ENCODE measurements at regions not wholly inside any gene's neighbourhood (a gene's known extent, or its start where the extent isn't known, plus 50 kb on each side); places are given as distances from the start of the nearest gene placed in this dataset.
"Not testable (repeated sequence)": the region's sequence is repeated elsewhere in the genome, so short reads cannot be mapped to it uniquely, and the experiment has no call there.

DNA sequence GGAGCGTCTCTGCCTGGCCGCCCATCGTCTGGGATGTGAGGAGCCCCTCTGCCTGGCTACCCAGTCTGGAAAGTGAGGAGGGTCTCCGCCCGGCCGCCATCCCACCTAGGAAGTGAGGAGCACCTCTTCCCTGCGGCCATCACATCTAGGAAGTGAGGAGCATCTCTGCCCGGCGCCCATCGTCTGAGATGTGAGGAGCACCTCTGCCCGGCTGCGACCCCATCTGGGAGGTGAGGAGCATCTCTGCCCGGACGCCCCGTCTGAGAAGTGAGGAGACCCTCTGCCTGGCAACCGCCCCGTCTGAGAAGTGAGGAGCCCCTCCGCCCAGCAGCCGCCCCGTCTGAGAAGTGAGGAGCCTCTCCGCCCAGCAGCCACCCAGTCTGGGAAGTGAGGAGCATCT, 84.5 kb downstream of the IDS start:
- not testable (repeated sequence) for DNase-seq (ENCODE audit: low read depth)

DNA sequence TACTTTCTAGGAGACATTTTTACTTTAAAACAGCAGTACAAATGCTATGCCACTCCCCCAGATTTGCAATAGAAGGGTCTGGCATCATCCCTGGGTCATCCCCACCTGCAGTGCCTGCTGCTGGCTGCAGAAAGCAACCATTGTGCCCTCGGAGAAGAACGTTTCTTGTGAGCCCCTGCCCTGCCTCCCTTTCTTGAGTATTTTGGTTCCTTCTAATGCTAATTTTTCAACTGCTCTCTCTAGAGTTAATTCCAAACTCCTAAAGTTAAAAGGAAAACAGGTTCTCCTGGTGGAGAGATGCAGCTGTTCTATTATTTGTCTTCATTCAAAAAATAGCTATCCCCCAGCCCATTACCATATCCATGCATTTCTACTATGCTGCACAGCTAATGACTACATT, 107.1 kb downstream of the IDS start:
- no peak for DNase-seq (ENCODE audit: low read depth)

DNA sequence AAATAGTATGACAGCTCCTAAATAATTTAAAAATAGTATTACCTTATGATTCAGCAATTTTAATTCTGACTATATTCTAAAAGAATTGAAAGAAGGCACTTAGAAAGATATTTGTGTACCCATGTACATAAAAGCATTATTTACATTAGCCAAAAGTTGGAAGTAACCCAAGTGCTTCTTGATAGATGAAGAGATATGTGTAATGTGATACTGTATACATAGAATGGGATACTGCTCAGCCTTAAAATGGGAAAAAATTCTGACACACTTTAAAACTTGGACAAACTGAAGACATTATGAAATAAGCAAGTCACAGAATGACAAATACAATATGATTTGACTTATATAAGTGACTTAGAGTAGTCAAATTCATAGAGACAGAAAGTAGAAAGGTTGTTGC, 112.2 kb downstream of the IDS start:
- no peak for DNase-seq (ENCODE audit: low read depth)

DNA sequence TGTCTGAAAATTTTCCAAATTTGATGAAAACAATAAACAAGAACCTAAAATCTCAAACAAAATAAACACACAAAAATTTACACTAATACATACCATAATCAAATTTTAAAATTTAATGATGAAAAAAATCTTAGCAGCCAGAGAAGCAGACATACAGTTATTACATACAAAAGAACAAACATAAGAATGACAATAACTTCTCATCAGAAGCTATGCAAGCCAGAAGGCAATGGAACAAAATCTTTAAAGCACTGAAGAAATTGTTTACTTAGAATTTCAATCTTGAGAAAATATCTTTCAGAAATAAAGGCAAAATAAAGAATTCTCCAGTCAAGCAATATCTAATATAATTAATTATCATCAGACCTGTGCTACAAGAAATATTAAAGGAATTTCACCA, 121.3 kb downstream of the IDS start:
- DNase-seq (ENCODE audit: low read depth), result no peak

DNA sequence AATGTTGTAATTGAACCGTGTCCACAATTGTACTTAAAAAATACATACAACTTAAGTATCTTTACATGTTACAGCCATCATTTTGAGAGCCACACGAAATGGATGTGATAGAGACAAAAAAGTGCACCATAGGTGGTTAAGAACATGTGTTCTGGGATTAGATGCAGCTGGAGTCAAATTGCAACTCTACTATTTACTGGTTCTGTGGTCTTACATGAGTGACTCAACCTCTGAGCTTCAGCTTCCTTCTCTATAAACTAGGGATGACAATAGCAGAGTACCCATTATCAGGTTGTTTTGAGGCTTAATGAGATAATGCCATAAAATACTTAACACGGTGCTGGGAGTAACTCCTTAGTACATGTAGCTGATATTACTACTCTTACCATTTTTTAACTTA, 130.4 kb downstream of the IDS start:
- no peak for DNase-seq (ENCODE audit: low read depth)

DNA sequence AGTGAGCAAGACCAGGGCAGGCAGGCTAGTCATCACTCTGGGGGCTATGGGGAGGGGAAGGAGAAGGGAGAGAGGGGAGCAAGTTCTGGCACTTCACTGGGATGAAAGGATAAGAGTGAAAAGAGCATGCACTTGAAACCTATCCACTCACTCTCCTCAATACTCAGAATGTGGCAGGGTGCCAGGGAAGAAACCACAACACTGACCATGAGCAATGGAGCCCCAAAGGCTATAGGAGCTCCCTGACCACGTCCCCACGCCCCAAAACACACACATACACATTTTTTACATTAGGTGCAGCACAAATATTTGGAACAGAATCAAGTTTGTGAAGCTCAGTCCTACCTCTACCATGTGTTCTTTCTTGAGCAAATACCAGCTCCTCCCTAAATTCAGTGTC, 132.2 kb downstream of the IDS start:
- DNase-seq (ENCODE audit: low read depth), result no peak

DNA sequence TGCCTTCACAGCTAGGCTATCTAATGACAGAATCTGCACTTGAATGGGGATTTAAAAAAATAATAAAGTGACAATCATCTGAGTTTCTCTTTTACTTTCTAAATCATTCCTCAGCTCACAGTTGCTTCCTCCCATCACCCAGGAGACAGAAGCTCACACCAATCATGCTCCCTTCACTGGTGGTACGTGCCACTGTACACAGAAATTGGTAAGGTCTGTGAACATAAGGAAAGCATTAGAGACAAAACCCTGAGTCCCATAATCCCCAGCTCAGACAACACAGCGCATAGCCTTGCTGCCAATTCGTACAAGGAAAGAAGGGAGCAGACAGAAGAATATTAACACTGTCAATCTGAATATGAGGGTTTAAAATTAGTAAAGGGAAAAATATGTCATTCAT, 133.1 kb downstream of the IDS start:
- DNase-seq (ENCODE audit: low read depth), result no peak

DNA sequence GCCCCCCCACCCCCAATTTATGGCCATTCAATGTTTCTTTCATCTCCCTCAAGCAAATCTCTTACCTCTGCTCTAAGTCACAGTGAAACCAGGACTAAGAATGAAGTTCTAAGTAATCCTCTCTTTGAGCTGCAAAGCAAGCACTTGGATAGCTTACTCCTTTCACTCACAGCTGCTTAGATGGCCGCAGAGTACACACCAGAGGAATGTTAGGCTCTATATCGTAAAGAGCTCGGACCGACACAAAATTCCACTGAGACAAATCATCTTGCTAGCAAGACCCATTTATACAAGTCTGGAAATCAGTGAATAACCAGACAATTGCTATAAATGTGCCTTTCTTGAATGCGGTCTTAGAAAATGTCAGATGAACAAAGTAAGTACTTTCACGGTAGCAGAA, 135.0 kb downstream of the IDS start:
- DNase-seq (ENCODE audit: low read depth), result no peak

DNA sequence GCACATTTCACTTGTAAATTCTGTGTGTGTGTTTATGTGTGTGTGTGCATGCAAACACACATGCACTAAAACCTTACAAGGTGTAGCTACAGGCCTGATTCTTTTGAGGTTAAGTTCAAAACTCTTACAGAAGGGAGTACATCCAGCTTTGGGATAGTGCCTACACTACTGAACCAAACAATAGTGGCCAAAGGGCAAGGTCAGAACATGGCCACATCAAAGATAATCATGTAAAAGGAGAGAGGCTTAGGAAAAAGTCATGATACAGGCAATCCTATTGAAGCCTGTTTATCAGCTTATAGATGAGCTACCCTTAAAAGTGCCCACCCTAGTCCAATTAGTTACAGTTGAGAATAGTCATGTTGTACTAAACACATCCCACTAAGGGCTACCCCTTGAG, 139.6 kb downstream of the IDS start:
- no peak for DNase-seq (ENCODE audit: low read depth)

DNA sequence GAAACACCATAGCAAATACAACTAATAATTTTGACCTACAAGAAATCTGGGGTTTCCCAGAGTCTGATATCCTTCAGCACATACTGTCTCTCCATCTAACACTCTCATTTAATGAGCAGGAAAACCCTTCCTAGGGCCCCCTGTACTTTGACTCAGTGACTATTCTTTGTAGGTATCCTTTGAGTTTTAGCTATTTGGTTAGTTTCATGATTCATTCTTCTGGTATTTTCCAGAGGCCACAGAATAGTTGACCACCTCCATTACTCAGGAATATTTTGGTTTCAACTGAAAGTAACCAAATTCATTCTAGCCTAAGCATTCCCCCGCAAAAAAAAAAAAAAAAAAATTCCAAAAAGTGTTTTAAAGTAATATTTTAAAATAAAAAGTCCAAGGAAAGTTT, 140.0 kb downstream of the IDS start:
- no peak for DNase-seq (ENCODE audit: low read depth)

DNA sequence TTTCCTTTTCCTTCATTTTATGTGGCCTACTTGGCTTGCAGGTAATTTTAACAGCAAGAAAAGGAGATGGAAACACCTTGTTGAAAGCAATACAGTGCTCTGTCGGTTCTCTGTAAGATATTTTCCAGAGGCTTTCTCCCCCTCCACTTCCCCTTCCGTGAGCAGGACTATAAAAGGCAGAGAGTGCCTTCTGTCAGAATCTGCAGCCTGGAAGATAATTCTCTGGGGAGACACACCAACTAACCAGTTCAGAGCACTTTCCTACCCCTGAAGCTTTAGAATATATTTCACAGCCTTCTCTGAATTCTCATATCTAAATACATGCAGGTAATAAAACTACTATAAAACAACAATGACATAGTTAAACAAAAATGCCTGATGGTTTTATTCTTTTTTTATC, 141.1 kb downstream of the IDS start:
- no peak for DNase-seq (ENCODE audit: low read depth)

DNA sequence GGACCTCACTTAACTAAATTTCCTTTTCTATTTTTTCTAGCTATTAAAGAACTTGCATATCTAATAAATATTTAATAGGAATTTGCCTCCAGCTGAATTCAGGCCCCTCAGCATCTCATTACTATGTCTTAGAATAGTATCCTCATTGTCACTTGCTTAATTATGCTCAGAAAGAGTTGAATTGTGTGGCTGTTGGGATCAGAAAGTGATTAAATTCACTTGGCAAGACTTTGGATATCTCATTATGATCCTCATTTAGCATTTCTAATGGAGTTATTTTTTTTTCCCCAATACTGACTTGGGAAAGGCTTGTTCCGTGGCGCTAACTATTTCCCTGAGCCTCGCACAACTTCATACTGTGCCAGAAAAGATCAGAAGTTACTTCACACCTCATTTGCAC, 158.8 kb downstream of the IDS start:
- no peak for DNase-seq (ENCODE audit: low read depth)

DNA sequence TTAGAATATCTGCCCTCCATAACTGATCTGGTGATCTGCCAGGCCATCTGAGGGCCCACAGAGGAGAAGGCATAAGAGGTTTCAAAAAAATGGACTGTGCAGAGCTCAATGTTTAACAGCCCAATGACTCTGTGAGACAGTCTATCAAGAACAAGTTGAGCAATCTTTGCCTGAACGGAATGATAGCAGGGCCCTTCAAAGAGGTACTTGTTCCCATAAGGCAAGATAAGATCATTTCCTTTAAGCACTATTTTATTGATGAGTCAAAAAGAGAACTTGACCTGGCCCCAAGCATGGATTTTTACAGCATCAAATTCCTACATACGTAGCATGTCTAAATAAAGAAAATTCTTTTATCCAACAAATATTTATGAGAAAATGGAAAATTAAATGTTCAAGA, 182.8 kb downstream of the IDS start:
- no peak for DNase-seq (ENCODE audit: low read depth)

DNA sequence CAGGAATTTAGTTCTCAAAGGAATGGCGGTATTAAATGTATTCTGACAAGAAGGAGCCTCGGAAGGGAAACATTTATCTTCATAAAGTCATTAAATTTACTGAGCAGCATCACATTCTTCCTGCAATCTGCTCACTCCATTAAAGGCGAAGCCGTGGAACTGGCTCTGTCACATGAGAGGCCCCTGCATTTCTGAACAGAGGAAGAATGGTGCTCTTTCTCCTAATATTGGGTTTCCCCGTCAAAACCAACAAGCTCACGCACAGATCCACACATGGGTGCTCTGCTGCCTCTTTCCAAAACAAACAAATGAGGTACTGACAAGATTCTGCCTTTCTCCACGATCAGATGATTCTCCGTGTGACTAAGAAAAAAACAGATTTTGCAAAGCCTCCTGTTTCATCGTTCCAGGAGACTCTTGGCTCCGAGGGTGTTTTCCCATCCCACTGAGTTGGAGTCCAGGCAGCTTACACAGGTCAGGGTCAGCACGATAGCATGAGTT, 191.2 kb downstream of the IDS start:
- DNase-seq (ENCODE audit: low read depth), result no peak

DNA sequence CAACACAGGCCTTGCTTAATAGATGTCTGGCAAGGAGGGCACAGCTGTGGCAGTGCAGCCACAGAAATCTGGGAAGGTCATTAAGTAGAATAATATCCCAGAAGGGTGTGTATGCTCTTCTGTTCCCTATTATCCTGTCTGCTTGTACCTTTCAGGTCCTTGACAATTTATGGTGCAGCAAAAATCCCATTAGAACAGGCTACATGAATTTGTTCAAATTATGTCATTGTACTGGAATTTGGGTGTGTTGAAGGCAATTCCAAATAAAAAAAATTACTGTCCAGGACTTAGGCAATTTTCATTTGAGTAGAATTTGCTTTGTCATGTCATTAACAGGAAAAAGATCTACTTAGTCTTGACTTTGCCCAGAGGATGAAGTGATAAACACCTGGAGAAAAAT, 192.1 kb downstream of the IDS start:
- no peak for DNase-seq (ENCODE audit: low read depth)

DNA sequence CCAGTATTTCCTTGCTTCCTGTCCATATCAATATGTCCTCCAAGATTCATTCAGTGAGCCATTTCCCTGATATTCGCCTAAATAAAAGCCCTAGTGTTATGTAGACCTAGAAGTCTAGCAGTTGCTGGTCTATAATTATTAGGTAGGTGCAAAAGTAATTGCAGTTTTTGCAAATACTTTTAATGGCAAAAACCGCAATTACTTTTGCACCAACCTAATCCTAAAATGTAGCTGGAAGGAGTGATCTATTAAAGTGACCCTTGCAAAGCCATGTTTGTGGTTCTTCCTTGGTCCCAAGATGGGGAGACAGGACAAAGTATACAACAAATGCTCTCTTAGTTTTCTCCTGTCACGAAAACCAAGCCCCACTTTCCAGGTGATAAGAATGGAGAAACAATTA, 193.0 kb downstream of the IDS start:
- no peak for DNase-seq (ENCODE audit: low read depth)

DNA sequence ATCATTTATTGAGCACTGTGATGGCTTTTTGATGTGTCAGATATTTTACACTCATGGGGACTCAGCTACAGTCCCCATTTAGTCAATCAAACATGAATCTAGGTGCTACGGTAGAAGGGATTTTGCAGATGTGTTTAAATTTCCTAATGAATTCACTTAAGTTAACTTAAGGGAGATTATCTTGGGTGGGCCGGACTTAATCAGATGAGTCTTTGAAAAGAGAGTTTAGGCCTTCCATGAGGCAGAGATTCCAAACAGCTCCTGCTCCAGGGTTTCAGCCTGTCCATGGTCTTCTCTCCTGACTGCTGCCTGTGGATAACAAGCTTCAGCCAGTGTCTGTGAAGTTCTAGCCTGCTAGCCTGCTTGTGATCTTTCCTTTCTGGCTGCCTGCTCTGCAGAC, 202.4 kb downstream of the IDS start:
- DNase-seq (ENCODE audit: low read depth), result no peak

DNA sequence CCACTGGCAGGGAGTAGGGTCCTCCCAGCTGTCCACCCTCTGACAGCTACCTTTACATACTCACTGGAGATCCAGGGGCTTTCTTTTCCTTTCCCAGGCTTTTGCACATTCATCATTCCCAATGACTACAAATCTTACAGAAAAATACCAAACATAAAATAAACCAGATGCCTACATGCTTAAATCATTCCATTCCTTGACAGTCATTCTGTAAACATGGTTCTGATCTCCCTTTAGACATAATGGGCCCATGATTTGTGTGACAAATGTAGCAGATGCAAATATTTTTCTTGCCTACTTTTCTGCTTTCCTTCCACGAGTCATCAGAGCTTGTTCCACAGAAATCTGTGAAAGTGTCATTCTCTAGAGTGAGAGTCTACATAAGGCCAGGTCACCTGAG, 207.0 kb downstream of the IDS start:
- DNase-seq (ENCODE audit: low read depth), result no peak

DNA sequence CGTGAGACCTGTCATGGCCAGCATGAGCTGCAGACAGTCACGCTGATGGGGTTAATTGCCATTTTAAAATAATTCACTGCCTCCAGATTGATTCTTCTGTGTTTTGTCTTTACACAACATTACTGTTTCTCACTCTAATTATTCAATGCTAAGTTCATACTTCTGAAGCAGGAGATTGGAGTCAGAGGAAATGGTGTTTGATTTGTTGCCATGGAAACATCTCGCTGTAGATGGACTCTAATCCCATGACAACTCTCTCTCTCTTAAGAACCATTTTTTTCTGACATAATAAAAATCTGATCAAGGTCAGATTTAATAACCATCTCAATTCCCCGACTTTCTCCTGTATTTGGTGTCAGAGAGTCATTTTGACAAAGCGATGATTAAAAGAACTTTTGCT, 209.0 kb downstream of the IDS start:
- no peak for DNase-seq (ENCODE audit: low read depth)

DNA sequence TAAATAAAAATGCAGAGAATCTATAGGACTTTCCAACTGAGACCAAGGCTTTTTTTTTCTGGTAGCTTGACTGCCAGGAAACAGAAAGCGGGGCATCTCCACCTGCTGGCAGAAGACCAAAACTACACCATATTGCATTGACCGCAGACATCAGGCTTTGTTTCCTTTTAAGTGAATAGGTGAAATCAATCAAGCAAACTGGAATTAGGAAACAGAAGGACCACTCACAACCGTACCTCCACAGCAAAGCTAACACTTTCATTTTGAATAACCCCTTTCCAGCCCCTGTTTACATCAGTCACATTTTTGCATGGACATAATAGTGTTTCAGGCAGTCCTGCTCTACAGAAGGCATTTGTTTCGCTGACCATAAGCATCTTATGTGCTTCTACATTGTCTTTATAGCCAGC, 218.2 kb downstream of the IDS start:
- DNase-seq (ENCODE audit: low read depth), result peak; percentile 2

DNA sequence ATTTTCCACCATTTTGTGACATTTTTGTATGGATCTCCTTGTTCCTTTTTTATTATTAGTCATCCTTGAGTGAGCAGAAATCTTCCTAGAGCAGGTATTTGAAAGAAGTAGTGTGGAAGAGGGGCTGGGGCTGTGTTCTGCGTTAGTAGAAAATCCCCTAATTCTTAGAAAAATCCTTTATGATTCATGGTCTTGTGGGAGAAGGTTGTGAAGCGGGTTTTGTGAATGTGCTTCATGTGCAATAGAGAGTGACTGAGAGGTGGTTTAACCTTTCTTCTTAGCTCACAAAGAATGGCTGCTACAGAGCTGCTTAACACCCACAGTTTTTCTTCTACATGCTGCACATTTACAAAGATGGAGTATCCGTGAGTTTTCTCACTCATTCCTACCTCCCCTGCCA, 220.5 kb downstream of the IDS start:
- no peak for DNase-seq (ENCODE audit: low read depth)

DNA sequence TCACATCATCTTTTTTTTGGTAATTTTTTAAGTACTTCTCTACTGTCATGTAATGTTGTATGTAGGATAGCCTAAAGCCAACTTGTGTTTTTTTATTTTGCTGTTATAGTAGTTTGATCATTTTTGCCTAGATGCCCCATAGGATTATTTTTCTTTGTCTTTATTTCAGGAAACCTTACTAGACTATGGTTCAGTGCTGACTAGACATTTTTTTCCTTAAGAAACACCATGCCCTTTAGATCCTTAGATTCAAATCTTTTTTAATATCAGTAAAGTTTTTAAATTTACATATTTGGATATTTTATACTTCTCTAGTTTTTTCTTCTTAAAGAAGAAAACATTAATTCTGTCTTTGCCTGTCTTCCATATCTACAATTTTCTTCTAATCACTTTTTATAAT, 221.3 kb downstream of the IDS start:
- DNase-seq (ENCODE audit: low read depth), result no peak

DNA sequence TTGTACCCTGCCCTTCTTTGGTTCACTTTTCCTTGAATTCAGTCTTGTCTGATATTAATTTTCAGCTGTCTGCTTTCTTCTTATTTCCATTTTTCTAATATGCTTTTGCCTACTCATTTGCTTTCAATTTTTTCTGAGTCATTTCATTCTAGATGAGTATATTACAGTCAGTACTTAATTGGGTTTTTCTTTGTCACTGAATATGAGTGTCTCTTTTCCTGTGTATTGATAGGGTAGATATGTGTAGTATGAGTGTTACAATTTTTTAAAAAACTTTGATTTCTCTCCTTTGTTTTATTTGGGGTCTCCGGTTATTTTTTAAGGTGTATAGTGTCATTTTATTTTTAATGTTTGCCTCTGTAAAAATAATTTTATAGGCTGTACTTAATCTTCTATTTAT, 222.2 kb downstream of the IDS start:
- DNase-seq (ENCODE audit: low read depth), result no peak

DNA sequence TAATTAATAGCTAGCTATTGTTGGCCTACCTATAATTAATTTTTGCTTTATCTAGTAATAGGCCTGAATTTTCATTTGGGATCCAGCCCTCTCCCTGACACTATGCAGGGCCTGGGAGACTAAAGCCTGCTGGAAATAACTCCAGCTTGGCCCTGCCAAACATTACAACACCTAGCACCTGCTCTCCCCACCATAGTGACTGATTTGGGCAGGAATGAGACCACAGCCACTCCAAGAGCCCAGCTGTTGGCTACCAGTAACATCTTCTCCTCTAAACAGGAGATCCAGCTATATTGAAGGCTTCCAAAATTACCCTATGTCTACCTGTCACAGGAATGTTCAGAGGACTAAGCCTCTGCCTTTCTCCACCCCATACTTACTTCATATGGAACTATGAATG, 225.1 kb downstream of the IDS start:
- no peak for DNase-seq (ENCODE audit: low read depth)

DNA sequence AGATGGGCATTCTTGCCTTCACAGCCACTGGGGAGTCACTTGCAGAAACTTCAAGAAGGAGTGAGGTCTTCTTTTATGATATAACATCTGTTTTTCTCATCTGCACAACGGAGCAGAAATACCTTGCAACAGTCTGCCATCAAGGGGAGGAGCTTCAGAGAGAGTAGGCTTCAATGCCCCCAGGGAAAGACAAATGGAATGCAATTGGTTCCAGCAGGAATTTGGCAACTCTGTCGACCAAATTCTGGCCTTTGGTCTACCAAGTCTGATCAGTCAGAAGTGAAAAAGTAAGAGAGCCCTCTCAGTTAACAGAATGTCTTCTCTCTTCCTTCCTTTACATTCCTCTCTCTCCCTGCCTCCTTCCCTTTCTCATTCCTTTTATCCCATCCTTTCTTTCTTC, 229.3 kb downstream of the IDS start:
- DNase-seq (ENCODE audit: low read depth), result no peak

All from activated T-helper 1 cell treated with Interleukin-2 at 50 U/mL for 16 hours (primary cell).